ENCODE measurements at regions not wholly inside any gene's neighbourhood (a gene's known extent, or its start where the extent isn't known, plus 50 kb on each side); places are given as distances from the start of the nearest gene placed in this dataset.

DNA sequence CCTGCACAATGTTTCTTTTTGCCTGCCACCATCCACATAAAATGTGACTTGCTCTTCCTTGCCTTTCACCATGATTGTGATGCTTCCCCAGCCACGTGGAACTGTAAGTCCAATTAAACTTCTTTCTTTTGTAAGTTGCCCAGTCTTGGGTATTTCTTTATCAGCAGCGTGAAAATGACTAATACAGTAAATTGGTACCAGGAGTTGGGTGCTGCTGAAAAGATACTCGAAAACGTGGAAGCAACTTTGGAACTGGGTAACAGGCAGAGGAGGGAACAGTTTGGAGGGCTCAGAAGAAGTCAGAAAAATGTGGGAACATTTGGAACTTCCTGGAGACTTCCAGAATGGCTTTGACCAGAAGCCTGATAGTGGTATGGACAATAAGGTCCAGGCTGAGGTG, 425.3 kb downstream of the GPATCH2 start:
- DNase-seq (ENCODE audit: low read depth) = no peak

DNA sequence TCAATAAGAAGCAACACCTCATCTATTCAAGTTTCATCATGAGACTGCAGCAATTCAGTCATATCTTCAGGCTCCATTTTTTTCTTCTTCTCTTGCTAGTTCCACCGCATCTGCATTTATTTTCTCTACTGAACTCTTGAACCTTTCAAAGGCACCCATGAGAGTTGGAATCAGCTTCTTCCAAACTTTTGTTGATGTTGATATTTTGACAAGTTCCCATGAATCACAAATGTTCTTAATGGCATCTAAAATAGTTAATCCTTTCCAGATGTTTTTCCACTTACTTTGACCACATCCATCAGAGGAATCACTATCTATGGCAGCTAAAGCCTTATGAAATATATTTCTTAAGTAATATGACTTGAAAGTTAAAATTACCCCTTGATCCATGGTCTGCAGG, 434.3 kb downstream of the GPATCH2 start:
- no peak for DNase-seq (ENCODE audit: low read depth)

- DNase-seq (ENCODE audit: low read depth) = no peak
These were observed 437.7 kb downstream of the GPATCH2 start for GRCh38 chr1:217193151-217193550.

DNA sequence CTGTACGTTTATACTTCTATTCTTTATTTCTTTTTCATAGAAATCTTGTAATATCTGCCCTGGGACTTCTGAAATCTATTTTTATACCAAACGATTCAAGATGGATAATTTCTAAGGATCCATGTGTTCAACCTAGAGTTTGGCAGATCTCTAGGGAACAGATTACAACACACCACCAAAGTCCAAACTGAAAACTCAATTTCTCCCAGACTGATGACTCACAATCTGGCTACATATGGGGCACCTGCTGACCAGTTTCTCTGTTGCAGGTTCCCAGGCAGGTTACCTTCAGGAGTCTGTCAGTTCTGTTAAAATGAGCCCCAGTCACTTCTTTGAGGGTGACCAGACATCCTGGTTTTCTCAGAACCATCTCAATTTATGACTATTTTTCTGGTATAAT, 439.4 kb downstream of the GPATCH2 start:
- no peak for DNase-seq (ENCODE audit: low read depth)

GRCh38 chr1:217190359-217190758, 440.5 kb downstream of the GPATCH2 start:
- DNase-seq (ENCODE audit: low read depth) = no peak

DNA sequence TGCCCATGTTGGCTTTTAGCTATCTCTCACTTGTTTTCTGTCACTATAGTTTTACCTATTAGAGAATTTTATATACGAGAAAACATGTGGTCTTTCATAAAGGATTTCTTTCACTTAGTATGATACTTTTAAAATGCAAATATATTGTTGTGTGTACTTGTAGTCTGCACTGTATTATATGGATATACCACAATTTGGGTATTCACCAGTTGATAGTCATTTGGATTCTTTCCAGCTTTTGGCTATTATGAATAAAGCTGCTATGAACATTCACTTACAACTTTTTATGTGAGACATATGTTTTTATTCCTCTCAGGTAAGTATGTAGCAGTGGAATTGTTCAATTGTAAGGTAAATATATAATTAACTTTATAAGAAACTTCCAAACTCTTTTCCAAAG, 441.5 kb downstream of the GPATCH2 start:
- no peak for DNase-seq (ENCODE audit: low read depth)

DNA sequence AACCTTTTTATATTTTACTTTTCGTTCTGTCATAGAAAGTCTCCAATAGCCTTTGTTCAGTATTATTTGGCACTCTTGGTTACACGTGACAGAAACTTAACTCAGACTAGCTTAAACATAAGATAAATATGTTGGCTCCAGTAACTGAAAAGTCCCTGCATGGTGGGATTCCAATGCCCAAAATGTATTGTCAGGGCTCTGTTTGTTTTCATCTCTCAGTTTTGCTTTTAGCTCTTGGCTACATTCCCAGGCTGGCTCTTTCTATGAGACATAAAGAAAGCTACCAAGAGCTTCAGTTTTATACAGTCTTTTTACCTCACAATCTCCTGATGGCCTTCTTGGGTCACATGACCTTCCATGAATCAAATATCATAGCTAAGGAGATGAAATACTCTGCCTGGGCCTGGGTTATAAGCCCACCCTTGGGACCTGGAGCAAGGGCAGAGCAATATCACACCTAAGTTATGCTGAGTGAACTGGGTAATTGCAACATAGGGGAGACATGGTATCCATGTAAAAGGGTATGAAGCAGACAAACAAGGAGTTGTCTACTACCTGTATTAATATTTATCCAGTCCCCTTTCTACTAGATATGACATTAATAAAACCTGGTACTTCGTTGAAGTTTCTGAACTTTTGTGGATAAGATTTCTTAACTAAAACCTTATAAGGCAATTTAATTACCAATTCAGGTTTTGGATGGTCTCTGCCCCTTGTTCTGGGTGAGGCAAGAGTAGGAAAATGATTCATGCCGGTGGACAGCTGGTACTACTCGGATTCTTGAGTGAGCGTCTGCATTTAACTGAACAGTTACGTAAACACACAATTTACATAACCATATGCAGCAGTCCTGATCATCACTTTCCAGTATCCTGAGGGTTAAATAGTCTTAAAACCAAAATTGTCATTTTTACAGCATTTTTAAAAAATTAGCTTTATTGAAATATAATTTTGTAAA, 442.3 kb downstream of the GPATCH2 start:
- DNase-seq (ENCODE audit: low read depth) = no peak

DNA sequence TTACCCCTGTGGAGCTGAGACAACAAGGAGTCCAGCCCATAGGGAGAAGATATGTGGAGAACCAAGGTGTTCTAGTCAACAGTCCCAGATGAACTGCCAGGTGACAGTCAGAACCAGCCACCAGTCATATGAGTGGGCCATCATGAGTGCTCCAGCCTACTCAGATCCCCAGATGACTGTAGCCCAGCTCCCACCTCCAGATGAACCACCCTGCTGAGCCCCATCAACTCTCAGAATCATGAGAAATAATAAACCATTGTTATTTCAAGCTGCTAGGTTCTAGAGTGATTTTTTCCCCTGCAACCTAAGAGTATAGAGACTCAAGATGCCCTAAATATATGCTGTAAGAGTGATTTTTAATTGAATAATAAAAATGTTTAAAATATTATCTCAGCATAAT, 444.2 kb downstream of the GPATCH2 start:
- DNase-seq (ENCODE audit: low read depth) = no peak

GRCh38 chr1:217184854-217185253, 446.0 kb downstream of the GPATCH2 start:
- no peak for DNase-seq (ENCODE audit: low read depth)

DNA sequence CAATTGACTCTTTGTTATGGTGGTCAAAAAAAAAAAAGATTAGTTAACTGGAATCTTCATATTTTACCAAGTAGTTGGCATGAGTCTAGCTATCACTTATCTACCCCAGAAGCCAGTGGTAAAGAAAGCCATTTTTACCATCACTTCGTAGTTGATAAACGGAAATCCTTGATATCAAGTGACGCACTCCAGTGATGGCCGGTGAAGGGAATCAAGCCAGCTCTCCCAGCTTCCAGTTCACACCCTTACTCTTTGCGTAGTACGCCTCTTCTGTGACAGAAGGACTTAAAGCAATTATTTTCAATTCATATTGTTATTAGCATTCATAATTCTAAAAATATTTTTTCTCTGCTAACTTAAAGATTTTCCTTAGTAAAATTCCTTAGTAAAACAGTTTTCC, 447.9 kb downstream of the GPATCH2 start:
- DNase-seq (ENCODE audit: low read depth) = no peak

DNA sequence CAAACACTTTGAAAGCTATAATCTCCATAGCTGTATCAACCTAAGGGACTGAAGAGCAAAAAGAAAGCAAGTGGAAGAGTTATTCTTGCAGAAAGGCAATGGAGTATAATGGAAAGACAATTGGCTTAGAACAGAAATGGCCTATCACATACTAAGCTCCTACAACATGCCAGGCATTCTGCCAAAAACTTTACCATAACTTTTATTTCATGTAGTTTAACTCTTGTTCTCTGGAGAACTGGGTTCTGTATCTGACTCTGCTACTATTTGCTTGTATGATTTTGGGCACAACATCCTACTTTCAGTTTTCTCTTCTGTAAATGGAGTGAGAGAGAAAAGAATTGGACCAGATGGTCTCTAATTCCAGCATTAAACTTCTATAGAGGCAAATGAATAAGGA, 449.1 kb downstream of the GPATCH2 start:
- no peak for DNase-seq (ENCODE audit: low read depth)

DNA sequence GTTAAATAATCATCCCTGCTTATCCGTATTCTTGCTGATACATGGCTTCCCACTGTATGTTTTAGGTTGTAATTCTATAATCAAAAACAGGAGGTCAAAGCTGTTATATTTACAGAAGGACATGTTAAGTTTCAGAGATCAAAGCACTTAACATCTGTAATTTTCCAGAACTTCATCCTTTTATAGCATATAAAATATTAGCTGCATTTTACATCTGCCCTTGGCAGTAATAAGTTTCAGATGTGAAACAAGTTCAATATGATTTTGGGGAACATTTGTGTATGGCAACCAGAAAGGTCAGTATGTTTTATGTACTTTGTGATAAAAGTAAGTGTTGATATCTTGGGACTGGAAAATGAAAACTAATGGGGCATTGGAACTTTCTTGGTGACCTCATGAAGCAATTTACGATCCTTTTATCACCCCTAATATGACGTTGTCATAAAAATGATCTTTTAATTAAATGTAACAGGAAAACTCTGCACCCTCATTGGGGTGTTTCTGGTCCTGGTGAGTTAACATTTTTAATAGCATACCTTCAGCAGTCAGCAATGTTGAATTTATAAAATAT, 449.6 kb downstream of the GPATCH2 start:
- no peak for DNase-seq (ENCODE audit: low read depth)

DNA sequence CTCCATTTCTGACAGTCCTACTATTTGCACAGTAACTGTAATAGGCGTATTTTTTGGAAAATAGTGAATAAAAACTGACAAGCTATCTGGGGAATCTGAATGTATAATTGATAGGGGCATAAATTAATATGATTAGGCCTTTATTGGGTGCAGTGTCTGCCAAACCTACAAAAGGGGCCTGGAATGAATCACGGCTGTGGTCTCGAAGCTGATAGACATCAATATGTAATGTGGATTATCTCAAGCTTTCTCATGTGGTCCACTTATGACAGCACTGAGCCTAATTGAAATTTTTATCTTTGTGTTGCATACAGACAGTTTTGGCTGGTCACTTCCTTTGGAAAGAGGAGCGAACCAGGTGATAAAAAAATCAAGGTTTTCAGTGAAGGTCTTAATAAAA, 450.4 kb downstream of the GPATCH2 start:
- no peak for DNase-seq (ENCODE audit: low read depth)

DNA sequence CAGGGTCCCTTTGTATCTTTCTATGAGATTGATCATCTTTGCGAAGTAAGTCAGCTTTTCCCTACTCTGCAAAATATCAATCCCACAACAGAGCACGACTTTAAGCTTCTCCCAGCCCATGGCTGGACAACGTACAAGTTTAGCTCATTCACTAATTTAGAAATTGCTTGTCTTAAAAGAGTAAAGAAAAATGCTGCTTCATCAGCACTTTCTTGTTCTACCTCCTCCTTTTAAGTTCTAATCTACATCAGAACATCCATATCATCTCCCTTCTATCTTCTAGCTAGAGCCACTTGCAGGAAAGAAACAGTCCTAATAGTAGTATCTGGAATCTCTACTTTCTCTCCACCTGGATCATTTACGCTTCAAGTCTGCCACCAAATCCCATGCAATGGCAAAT, 441.2 kb upstream of the ESRRG start:
- DNase-seq (ENCODE audit: low read depth) = no peak

DNA sequence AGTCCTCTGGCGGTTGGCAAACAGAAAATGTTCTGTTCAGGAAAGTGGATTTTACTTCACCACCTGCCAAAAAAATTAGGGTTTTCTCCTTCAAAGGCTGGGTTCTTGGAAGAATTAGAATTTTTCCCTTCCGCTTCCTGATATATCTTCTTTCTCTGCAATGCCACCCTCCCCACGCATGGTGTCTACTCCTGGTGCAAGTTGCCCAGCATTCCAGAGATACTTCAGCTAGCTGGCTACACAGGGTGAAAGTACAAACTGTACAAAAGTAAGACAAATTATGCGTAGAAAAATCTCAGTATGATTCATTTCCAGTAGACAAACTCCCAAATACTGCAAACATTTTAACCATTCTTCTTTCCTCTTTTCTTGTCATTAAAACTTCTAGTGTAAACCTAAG, 430.1 kb upstream of the ESRRG start:
- no peak for DNase-seq (ENCODE audit: low read depth)

GRCh38 chr1:217150366-217150765, 427.1 kb upstream of the ESRRG start:
- DNase-seq (ENCODE audit: low read depth) = no peak

- no peak for DNase-seq (ENCODE audit: low read depth)
These were observed 426.6 kb upstream of the ESRRG start for GRCh38 chr1:217149791-217150190.

DNA sequence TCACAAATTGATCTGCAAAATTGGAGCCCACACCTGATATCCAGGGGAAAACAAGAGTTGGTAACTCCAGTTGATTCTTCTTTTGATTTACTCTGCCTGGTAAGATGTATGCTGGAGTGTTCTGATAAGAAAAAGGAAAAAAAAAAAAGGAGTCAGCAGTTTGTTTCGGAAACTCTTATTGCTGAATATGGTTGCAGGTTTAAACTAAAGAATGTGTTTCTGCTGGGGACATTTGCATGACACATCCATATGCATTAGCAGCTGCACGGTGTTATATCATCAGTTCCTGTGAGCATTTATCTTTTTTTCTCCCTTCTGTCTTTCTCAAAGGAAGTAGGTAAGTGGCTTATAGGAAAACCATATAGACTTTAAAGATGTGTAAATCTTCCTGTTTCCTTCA, 418.5 kb upstream of the ESRRG start:
- DNase-seq (ENCODE audit: low read depth) = no peak

GRCh38 chr1:217140041-217140901, 417.0 kb upstream of the ESRRG start:
- no peak for DNase-seq (ENCODE audit: low read depth)

DNA sequence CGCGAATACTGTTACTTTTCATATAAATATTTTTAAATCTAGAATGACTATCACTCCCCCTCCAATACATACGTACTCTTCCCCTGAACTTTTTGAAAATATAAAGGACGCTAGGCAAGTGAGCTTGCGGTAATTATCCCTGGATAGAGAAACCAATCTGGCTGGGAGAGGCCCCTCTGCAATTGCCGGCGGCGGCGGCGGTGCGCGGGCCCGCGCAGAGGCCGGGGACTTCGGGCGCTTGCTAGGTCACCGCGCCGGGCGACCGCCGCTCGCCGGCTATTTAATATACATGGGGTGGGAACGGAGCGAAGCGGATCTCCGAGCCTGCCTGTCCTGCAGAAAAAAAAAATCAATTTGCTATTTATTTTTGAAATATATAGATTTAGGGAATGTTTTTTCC, 416.3 kb upstream of the ESRRG start:
- no peak for DNase-seq (ENCODE audit: low read depth)

GRCh38 chr1:217138799-217139466, 415.7 kb upstream of the ESRRG start:
- no peak for DNase-seq (ENCODE audit: low read depth)

DNA sequence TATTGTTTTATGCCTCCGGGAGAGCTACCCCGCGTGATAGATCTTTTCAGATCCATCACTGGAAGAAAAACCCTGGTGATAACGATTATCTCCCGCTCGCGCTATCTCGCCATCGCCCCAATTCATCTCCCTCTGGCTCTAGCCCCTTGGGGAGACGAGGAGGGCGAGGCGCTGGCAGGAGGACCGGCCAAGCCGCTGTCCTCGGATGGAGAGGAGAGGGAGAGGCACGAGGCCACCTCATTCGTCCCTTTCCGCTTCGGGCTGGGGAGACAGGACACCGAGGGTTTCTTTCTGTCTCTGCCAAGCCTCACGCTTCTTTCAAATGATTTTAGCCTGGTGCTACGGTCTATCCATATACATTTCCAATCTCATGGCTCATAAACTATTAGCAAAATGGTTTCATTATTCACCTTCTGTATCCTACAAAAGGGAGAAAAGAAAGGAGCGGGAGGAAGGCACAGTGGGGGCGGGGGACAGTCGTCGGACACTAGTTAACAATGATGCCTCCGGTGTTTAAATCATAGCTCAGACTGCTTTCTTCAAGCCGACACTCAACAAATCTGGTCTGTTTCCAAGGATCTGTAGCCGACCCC, 415.0 kb upstream of the ESRRG start:
- DNase-seq (ENCODE audit: low read depth) = no peak
